Activated CD4-positive, alpha-beta T cell treated with anti-CD3 and anti-CD28 coated beads, Interleukin-2, Interleukin-4, amounts not matched to agents 100 ng/mL and 50 ng/mL, durations not matched to agents 16 hours and 8 hours (primary cell): ENCODE measurements at regions not wholly inside any gene's neighbourhood (a gene's known extent, or its start where the extent isn't known, plus 50 kb on each side); places are given as distances from the start of the nearest gene placed in this dataset.

Source experiments
- DNase-seq: peaks from one replicate; pipeline ENCODE4 v3.0.0-alpha.2; 2020; ENCODE audit warnings: low spot score

DNA sequence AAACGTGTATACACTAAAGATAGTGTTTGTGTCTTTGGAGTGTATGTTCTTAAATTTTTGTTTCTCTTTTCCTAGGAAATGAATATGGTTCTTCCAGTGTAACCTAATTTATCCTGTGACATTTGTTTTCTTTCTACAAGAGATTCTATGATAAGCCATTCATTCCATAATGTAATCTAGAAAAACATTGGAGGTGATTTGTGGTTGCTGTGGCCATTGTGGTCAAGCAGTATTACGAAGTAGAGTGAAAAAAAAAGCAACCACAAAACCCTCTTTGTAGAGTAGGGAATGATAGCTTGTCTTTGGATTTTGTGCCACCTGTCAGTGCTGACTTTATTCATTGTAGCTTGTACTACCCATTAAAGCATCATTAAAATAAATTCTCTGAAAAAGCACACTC, 1209.6 kb downstream of the ZPLD1 start:
- no peak for DNase-seq

DNA sequence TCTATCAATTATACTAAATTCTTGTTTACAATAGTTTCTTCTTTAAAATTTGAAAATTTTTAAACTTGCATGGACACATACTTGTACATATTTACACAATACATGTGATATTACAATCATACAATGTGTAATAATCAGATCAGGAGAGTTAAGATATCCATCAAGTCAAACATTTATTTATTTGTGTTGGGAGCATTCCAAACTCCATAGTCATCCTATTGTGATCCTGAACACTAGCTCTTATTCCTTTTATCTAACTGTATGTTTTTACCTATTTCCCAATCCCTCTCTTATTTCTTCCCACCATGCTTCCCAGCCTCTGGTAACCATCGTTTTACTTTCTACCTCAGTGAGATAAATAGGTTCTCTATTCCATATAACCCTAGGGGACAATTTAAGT, 1219.2 kb downstream of the ZPLD1 start:
- no peak for DNase-seq

DNA sequence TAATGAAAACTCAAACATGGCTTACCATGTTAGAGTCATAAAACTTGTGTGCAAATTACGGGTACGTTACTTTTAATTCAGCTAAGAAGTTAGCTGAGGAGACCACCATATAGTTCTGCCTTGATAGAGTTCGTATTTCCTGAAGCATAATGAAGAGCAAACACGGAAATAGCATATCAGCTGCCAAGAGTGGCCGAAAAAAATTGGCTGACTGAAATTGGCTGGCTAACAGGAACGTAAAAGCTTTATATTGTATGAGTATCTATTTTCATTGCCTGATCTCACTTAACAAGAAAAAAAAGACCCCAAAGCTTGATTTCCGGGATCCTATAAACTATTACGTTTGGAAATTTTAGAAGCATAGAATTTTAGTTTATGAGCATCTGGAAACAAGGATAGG, 1222.9 kb downstream of the ZPLD1 start:
- no peak for DNase-seq

DNA sequence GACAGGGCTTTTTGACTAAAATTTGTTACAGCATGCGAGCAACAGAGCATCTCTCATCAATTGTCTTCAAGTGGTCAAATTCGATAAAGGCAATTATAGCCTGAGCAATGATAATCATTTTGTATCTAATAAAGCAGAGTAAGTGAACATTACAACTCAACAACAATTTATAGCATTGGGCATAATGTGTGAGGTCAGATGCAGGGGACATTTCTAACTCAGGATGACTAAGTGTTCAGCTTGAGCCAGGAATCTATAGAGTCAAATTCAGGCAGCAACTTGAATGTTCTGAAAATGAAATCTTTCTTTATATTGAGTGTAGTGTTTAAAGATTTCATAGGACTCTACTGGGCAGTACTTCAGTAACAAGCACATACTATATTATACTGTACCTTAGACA, 1226.0 kb downstream of the ZPLD1 start:
- no peak for DNase-seq

DNA sequence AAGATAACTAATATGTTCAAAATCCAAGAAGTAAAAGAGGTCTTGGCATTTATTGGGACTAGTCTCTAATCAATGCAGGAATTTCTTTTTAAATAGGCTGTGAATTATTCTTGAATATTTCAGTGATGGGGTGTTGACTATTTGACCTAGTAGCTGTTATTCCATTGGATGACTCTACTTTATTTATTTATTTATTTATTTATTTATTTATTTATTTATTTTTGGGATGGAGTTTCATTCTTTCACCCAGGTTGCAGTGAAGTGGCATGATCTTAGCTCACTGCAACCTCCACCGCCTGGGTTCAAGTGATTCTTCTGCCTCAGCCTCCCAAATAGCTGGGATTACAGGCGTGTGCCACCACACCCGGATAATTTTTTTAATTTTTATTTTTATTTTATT, 1227.8 kb downstream of the ZPLD1 start:
- no peak for DNase-seq

DNA sequence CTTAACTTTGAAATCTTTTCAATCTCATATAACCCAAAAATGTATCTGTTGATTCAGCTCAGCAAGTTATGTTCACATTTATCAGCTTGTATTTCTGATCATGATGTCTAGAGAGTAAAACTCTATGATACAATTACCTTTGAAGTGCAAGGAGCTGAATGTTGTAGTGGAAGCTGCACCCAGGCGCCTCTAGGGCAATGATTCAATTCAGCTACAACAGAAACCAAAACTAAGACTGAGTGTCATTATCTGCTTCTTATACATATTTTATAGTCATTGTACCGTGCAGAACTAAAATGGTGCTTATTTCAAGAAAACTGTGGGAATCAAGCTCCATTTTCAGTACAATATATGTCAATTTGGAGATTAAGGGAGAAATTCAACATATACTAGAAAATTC, 1237.5 kb downstream of the ZPLD1 start:
- DNase-seq = no peak

DNA sequence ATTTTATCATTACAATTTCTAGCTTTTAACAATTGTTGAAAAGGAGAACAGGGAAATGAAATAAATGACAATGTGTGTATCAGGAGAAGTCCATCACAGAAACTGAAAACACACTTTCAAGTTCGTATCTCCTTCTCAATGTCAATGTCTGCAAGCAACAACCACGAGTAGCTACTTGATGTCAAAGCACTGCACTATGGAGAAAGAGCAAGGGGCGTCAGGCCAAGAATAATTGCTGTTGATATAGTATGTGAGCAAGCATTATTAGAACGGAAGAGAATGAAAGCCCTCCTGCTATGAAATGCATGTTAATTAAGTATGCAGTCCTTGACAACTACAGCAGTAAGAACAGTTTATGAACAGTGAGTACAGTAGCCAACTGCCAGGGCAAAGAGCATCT, 1250.1 kb downstream of the ZPLD1 start:
- no peak for DNase-seq

DNA sequence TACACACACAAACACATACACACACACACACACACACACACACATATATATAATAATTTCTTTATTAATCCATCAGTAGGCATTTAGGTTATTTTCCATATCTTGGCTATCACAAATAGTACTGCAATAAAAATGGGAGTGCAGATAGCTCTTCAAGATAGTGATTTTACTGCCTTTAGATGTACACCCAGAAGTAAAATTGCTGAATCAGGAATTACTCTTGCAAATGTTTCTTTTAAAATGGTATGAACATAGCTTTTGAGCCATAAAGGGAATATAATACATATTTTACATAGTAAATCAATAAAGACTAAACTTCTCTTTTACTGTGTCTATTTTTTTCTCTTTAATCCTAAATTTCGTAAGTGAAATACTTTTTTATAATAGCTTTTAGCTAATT, 1251.1 kb downstream of the ZPLD1 start:
- DNase-seq = no peak

DNA sequence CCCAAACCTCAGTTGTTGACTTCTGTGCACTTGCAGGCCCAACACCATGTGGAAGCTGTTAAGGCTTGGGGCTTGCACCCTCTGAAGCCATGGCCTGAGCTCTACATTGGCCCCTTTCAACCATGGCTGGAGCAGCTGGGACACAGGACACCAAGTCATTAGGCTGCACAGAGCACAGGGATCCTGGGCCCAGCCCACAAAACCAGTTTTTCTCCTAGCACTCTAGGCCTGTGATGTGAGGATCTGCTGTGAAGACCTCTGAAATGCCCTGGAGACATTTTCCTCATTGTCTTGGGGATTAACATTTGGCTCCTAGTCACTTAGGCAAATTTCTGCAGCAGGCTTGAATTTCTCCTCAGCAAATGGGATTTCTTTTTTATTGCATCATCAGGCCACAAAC, 1255.7 kb downstream of the ZPLD1 start:
- no peak for DNase-seq

DNA sequence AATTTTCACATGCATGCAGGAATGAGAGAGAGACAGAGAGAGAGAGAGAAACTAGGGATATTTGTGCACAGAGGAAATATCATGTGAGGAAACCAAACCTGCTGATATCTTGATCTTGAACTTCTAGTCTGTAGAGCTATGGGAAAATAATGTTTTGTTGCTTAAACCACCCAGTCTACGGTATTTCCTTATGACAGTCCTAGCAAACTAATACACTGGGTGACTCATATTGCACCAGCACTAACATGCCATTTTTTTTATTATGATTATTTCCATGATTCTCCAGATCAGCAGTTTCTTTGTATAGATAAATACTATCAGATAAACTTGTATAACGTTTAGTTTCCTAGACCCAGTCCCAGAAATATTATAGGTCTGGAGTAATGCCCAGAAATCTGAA, 1259.0 kb downstream of the ZPLD1 start:
- no peak for DNase-seq

DNA sequence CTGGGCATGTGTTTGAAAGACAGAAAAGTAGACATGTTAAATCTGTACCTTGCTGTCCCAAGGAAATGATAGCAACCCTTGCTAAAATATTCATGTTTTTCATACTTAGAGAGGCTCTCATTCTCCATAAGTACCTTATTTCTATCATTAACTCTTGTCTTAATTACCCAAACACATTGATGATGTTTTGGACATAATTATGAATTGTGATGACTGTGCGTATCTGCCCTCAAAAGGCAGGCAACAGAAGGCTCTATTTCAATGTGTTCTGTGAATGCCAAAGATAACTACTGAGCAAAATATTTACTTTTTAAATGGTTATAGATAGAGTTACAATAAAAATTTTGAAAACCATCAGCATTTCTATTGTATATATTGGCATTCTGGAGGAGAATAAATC, 1263.8 kb downstream of the ZPLD1 start:
- DNase-seq = no peak

DNA sequence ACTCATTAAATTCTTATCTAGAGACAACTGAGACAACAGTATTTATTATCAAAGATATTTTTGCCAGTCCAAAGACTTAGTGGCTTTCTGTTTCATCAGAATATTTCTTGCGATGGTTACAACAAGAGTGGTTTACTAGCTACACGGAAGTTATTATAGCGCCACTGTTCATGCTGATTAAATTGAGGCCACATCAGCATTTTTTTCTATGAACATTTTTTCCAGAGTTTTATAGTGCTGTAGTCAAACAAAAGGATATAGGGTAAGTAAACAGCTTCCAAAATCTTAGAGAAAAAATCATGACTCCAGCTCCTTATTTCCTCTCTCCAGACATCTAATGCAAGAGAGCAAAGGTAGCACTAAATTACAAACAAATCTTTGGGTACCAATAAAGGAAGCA, 1264.4 kb downstream of the ZPLD1 start:
- no peak for DNase-seq

DNA sequence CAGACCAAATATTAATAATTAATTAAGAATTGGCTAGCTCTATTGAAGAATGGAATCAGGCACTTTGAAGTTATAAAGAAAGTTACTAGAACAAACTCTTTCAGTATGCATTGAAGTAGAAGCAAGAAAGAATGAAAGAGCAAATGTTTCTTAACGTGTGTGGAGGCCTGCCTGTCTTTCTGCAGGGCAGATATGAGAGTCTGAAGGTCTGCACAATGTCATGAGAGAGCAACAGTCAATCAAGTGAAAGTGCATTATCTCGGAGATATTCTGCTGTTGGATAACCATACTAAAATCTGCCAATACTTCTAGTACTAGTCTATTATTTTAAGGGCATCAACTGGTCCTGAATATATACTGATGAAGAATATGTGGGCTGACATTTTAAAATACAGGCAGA, 1270.8 kb downstream of the ZPLD1 start:
- no peak for DNase-seq

DNA sequence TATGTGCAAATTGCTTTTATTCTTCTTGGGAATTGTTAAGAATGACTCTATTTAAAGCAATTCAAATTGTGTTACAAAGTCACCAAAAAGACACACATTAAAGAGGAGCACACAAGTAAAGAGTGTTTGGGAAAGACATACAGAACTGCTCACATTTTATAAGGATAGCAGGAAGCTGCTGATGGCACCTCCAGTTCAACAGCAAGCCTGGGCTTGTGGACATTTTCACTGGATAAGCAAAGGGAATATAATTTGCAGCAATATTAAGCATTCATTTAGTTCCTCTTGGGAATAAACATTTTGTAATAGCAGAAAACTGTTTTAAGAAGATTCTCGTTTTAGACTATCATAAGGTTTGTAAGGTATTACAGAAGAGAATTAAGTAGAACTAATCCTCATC, 1271.9 kb downstream of the ZPLD1 start:
- DNase-seq = no peak

DNA sequence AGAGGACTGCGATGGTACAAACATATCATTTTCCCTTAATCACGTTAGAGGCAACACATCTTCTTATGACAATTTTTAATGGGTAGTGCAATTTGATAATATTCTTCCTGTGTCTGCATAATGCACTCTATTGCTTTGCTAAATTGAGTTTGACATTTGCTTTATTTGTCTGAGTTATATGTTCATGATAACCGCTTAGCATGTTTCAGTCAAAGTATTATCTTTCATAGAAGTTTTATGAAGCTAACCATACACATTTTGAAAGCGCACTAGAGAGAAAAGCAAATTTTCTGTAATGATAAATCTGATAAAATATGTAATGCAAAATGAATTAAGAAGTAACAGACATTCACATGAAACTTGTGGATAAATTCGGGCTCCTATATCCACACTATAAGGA, 1276.9 kb downstream of the ZPLD1 start:
- no peak for DNase-seq

DNA sequence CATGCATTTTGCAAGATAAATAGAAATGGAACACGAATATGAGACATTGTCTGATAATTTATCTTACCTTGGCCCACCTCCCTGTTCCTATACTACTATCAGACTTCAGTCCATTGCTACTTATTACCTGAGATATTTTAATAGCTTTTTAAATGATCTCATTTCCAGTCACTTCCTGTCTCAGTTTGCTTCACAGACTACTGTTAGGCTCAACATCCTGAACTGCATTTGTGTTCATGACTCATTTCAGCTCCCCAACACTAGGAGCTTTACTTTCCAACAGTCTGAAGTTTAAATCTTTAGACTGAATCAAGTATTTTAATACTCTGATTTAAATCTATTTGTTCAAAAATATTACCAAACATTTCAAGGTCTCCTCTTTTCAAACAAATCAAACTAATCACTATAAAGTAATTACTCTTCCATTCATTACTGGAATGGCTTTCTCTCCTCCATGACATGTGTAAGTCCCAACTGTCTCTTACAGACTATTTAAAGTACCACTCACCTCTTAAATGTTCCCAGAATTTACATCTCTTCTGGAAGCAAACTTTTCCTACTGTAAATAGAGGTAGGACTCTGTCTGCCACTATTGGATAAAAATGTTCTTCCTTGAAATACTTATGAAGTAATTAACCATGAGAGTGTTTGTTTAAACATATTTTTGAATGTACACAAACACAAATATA, 1277.6 kb downstream of the ZPLD1 start:
- no peak for DNase-seq

DNA sequence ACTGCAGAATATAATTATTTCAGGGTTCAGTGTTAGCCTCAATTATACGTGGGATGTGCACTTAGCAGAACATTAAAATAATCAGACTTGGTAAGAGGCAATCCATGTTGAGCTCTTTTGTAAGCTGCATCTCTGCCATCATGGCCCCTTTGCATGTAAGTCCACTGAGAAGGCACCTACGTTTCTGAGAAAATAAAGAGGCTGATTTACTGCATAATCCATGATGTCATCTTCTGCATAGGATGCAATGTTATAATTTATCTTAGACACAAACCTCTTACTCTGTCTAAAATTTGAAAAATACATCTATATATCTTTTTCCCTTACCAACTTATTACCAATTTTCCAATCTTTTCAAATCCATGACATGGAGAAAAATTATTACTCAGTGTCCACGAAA, 1294.7 kb downstream of the ZPLD1 start:
- no peak for DNase-seq

DNA sequence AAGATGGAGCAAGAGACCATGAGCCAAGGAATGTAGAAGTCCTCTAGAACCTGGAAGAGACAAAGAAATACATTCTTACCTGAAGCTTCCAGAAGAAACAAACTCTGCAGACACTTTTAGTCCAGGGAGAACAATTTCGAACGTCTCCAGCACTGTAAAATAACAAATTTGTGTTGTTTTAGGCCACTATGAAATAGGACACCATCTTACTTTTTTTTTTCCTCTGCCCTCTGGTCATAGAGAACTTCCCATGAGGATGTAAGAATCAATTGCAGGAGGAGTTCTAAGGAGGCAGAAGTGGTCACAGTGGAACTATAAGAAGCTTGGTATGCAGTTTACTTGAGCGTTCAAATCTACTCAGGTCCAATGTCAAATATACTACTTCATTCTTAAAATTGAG, 1295.9 kb downstream of the ZPLD1 start:
- DNase-seq = no peak

DNA sequence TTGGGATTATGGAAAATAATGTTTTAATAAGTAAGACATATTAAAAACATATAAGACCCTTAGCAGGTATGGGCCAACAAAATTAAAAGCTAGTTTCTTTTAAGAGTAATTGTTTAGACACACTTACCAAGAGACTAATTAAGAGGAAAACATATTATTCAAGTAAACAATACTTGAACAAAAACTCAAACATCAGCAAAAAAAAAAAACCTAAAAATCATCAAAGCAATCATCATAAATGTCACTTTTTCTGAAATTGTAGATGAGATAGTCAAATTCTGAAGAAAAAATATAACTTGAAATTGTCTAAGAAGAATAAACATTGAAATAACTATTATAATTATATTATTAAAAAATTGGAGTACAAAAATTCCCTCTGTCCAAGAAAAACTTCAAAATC, 1318.2 kb downstream of the ZPLD1 start:
- DNase-seq = no peak

DNA sequence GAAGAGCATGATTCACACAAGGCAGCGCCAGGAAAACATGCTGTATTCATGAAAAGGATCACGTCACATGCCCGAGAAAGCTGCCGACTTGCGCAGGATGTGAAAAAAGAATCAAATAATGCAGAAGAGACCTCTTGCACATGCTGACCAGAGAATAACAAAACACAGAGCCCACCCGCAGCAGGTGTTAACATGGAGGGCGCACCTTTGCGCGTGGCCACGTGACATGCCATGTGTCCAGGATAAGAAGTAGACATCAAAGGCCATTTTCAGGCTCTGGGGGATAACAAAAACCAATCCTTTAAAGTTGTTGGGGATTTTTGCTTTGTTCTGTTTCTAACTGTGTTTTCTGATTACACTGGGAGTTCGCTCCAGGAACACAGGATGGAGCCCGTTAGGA, 1332.8 kb downstream of the ZPLD1 start:
- DNase-seq = no peak

DNA sequence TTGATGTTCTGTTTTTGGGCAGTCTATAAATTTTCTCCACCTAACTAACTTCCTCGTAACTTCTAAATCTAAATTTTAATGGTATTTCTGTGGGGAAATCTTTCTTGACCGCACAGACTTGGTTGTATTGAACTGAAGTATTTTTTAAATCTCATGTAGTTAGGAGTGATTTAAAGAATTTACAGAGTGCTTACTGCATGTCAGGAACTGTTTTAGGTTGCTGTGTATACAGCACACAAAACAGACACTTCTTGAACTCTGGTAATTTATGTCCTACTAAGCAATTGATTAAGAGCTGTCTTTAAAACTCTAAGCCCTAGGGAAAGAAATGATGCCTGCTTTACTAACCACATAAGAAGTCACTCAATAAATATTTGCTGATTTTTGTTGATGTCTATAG, 1350.2 kb downstream of the ZPLD1 start:
- DNase-seq = no peak

DNA sequence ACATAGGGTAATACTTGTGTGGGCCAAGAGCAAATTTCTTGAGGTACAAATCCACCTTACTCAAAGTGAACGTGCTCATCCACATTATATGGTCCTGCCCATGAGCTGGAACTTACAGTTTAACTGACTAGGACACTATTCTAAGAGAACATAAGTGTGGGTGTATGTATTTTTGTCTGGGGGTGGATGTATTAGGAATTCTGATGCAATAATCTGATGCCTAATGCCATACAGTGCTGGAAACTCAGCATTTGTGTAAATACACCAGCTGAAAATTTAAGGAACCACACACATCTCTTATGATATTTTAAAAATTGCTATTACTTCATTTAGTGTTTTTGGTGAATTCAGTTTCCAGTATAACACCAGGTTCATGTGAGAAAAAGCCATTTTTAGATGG, 1350.7 kb downstream of the ZPLD1 start:
- DNase-seq = no peak

DNA sequence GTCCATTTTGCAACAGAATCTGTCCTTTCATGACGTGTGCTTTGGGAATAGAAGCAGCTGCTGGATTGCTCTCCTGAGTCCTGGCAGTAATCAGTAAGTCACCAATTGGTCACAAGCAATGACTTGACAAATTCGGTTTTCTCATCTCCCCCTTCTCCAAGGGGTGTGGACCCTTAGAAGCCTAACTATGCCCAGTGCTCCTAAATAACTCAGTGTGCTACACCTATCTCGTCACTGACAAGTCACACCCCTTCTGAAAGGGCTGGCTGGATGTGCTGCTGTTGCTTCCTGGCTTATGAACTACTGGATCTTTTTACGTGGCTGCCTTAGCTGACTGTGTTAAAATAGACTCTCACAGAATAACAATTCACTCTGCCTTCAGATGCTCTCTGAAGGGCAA, 1351.5 kb downstream of the ZPLD1 start:
- DNase-seq = no peak

DNA sequence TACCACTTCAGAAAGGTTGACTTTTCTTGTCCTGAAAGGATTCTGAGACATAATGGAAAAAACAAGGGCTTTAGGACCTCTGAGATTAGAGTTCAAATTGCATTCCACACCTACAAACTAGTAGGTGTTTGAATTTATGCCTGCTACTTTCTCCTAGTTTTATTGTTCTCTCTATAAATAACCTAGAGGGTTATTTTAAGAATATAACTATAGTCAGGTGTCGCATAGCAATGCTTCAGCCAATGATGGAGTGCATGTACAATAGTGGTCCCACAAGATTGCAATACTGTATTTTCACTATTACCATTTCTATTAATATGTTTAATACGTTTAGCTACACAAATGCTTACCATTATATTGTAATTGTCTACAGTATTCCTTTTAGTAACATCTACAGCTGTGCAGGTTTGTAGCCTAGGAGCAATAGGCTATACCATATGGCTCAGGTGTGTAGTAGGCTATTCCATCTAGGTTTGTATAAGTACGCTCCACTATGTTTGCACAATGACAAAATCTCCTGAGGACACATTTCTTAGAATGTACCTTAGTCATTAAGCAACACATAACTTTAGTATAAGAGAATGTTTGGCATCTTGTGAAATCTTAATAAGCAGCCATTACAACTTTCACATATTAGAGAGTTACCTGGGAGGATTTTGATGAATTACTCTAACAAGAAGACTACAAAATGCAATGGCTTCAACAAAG, 1352.5 kb downstream of the ZPLD1 start:
- DNase-seq = no peak
